GM10266 (cell line): ENCODE measurements at regions not wholly inside any gene's neighbourhood (a gene's known extent, or its start where the extent isn't known, plus 50 kb on each side); places are given as distances from the start of the nearest gene placed in this dataset.

ENCODE experiments used
- DNase-seq: peaks from one replicate; pipeline ENCODE4 v3.0.0; 2012; ENCODE audit errors: extremely low spot score
- TF ChIP-seq, protein P1 (sequence below): IDR thresholded peaks from 2 replicates; pipeline ENCODE4 v1.5.1; 2012; ENCODE audit warnings: mild to moderate bottlenecking, low read depth; ENCODE audit not compliant: control insufficient read depth, insufficient read depth; ENCODE audit errors: missing control alignments

DNA sequence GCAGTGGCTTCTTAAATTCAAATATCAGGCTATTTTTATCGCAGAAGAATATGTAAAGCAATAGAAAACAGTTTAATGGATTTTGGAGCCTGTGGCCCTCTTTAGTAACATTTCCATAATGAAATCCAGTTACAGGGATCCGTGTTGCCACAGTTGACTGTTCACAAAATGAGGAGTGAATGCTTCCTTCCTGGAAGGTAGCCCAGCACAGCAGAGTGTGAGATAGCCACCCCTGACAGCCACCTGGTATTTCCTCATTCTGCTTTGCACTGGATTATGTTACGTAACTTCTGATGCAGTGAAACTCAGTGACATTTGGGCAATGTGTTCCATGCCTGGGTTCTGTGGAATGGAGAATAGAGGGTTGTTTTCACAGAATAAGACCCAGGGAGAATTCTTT lies 517.2 kb downstream of the RBFOX1 start:
- no peak for DNase-seq
- TF ChIP-seq, protein P1, sequence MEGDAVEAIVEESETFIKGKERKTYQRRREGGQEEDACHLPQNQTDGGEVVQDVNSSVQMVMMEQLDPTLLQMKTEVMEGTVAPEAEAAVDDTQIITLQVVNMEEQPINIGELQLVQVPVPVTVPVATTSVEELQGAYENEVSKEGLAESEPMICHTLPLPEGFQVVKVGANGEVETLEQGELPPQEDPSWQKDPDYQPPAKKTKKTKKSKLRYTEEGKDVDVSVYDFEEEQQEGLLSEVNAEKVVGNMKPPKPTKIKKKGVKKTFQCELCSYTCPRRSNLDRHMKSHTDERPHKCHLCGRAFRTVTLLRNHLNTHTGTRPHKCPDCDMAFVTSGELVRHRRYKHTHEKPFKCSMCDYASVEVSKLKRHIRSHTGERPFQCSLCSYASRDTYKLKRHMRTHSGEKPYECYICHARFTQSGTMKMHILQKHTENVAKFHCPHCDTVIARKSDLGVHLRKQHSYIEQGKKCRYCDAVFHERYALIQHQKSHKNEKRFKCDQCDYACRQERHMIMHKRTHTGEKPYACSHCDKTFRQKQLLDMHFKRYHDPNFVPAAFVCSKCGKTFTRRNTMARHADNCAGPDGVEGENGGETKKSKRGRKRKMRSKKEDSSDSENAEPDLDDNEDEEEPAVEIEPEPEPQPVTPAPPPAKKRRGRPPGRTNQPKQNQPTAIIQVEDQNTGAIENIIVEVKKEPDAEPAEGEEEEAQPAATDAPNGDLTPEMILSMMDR, result no peak

DNA sequence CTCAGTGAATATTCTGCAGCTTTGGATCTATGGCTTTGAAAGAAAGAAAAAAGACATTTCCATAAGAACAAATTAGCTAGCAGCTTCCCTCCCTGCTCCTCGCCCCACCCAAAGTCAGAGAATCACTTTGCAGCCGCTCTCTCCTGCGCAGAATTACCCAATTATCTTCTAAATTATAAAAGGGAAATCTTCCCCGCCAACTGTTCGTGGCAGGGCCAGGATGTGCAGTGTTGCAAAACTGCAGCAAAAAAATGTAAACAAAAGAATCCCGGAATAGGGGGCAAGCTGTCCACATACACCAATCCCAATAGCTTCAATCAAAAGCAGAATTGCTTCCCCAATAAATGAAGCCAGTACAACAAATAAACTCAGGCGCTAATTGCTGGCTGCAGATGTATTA lies 510.6 kb downstream of the RBFOX1 start:
- TF ChIP-seq, protein P1, result no peak
- DNase-seq, result no peak

DNA sequence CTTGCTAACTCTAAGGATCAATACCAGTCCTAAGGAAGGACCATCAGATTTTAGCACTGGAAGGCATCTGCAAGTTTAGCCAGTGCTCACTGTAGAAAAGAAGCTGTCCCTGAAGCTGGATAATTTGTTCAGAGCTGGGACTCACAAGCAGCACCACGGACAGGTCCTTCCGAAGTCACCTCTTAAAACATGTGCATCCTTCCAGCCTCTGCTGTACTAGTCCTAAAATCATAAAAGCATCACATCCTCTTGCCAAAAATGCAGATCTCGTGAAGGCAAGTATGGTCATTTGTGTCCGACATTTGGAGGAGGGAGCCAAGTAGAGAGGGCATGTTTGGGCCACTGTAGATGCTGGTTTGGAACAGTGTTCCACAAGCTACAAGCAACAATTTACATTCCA lies 506.9 kb downstream of the RBFOX1 start:
- TF ChIP-seq, protein P1, result no peak
- DNase-seq, result no peak

DNA sequence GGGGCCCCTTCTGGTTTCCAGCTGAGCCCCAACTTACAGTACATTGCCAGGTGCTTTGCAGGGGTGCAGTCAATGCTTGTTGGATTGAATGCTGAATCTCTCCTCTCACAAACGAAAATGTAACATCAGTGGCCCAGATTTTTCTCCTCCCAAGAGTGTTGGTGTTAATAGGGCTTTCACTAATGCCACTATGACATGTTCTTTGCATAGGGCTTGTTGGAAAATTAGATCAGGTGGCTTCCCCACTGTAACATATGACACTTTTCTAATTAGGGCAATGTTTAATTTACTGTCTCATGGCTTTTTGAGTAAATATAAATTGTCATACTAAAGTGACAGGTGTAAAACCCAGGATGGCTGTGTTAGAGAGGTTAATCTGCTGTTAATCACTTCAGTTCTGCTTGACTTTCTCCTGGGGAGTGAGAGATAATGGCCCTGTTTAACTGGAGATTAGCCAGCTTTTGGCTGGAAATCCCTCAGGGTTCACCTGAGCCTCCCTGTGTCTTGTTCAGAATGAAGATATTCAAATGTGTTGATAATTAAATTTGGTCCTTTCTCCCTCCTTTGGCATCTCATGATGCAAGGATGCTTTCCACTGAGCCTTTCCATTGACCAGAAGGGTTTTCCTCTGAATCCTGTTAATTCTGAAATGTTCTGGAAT lies 502.3 kb downstream of the RBFOX1 start:
- DNase-seq, result no peak
- TF ChIP-seq, protein P1, result no peak

DNA sequence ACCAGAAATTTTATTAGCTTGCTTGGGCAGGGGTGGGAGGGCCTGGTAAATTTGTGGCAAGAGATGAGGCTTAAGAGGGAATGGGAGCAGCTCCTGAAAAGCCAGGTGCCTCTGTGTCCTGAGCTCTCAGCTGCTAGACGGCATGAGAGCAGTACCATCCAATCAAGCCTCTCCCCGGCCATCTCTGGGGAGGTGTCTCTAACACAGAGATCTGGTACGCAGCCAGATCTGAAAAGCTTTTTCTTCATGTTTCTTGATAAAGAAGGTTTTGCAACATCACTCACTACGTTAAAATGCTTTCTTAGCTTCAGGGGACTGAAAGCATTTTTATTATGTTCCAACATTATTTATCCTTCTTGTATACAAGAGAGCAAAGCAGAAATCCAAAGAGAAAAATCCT lies 488.2 kb downstream of the RBFOX1 start:
- DNase-seq, result no peak
- TF ChIP-seq, protein P1, result no peak

DNA sequence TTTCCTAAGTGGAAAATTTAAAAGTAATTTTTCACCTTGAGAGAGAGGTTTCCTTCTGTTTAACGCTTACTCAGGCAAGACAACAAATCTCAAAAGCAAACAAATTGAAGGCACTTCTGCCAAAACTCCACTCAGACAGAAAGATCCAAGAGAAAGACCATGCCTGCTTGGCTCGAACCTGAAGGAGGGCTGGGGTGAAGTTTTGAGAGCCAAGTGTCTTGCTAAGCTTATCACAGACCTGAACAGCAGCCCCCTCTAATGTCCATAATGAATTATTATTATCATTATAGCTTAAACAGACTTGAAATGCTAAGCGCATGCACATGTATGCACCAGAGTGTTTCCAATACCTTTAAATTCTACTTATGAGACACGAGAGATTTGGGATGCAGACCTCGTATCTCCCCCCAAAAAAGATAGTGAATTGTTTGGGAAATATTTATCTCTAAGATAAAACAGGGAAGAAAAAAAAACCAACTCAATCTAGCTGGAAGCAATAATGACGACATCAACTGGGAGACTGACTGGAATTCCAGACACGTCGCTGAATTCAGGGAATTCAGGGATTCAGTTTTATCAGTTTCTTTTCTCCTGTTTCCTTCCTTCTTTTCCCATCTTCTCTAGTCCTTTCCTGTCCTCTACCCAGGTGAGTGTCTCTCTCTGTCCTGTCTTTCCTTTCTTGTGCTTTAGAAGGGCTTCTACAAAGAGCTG lies 473.2 kb downstream of the RBFOX1 start:
- no peak for DNase-seq
- TF ChIP-seq, protein P1, result no peak

DNA sequence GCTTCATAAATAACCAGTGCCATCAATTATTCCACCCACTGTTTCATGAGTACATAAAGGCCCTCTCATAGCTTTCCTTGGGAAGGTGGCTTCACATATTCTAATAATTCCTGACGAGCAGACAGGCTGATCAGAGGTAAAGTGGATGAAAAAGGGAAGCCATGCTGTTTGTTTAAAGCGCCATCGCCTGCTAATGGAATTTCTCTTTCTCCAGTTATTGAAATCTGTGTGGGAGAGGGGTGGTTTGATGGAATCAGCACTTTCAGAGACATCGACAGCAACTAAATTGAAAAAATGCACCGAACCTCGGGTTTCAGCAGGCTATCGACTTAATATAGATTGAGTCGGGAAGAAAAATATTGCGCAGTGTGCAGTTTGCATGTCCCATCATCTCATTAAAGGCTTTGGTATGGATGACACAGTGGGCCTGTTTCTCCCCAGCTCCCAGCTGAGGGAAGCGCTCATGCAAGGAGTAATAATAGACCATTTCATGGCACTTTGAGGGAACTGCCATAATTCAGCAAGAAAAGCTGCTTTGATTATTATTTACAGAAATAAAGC lies 472.1 kb downstream of the RBFOX1 start:
- TF ChIP-seq, protein P1, result no peak
- no peak for DNase-seq
